WTC11 (cell line): ENCODE measurements at regions not wholly inside any gene's neighbourhood (a gene's known extent, or its start where the extent isn't known, plus 50 kb on each side); places are given as distances from the start of the nearest gene placed in this dataset.

Experiments
- CTCF ChIP-seq: fragments of 200-600 bp; IDR thresholded peaks from 2 replicates; pipeline ENCODE4 v1.8.0; 2022; ENCODE audit warnings: antibody characterized with exemption
- ESRRA ChIP-seq: sonication (generic); formaldehyde crosslinking; IDR thresholded peaks from 2 replicates; pipeline ENCODE4 v1.8.1; 2022; ENCODE audit warnings: mild to moderate bottlenecking, missing genetic modification reagents, borderline replicate concordance
- FOXJ3 ChIP-seq: sonication (generic); formaldehyde crosslinking; IDR thresholded peaks from 2 replicates; pipeline ENCODE4 v1.9.0; 2021; ENCODE audit warnings: missing genetic modification reagents, mild to moderate bottlenecking, borderline replicate concordance
- NFATC4 ChIP-seq: fragments of 250-450 bp; sonication (Bioruptor Pico); IDR thresholded peaks from 2 replicates; pipeline ENCODE4 v1.9.0; 2021; ENCODE audit warnings: mild to moderate bottlenecking
- NFE2L1 ChIP-seq: sonication (generic); formaldehyde crosslinking; IDR thresholded peaks from 2 replicates; pipeline ENCODE4 v1.8.1; 2023; ENCODE audit warnings: missing genetic modification reagents

GRCh38 chr1:4270651-4271337 lies 370.7 kb upstream of the C1orf174 start:
- no peak for TF ChIP-seq CTCF
- TF ChIP-seq NFE2L1 (CRISPR knock-in tag), result no peak
- TF ChIP-seq ESRRA, result no peak
- TF ChIP-seq NFATC4 (CRISPR knock-in tag), result no peak
- TF ChIP-seq FOXJ3 (CRISPR knock-in tag), result no peak
